ENCODE measurements at regions not wholly inside any gene's neighbourhood (a gene's known extent, or its start where the extent isn't known, plus 50 kb on each side); places are given as distances from the start of the nearest gene placed in this dataset.

GRCh38 chr12:98358144-98358543 is 157.2 kb upstream of the TMPO start:
- peaks cover 2% of the 10 kb centered on the region for H3K4me1 Mint-ChIP-seq (ENCODE audit: low read depth)
- H3K27me3 Mint-ChIP-seq (ENCODE audit: low read depth), result peaks cover 5% of the 10 kb centered on the region
- TF ChIP-seq, protein P1, sequence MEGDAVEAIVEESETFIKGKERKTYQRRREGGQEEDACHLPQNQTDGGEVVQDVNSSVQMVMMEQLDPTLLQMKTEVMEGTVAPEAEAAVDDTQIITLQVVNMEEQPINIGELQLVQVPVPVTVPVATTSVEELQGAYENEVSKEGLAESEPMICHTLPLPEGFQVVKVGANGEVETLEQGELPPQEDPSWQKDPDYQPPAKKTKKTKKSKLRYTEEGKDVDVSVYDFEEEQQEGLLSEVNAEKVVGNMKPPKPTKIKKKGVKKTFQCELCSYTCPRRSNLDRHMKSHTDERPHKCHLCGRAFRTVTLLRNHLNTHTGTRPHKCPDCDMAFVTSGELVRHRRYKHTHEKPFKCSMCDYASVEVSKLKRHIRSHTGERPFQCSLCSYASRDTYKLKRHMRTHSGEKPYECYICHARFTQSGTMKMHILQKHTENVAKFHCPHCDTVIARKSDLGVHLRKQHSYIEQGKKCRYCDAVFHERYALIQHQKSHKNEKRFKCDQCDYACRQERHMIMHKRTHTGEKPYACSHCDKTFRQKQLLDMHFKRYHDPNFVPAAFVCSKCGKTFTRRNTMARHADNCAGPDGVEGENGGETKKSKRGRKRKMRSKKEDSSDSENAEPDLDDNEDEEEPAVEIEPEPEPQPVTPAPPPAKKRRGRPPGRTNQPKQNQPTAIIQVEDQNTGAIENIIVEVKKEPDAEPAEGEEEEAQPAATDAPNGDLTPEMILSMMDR (IDR thresholded peaks at IDR 0.05), result no peak
- no peak overlapping the region for H3K27ac Mint-ChIP-seq (ENCODE audit: unreplicated experiment)
- no peaks in the 10 kb centered on the region for H3K36me3 Mint-ChIP-seq (ENCODE audit: low read depth)
- H3K4me3 Mint-ChIP-seq (ENCODE audit: unreplicated experiment), result no peak overlapping the region
- H3K9me3 Mint-ChIP-seq (ENCODE audit: low read depth), result no peaks in the 10 kb centered on the region
- DNase-seq (ENCODE audit: low spot score), result no peak

- Mint-ChIP-seq H3K9me3 (ENCODE audit: low read depth) (no peaks in the 10 kb centered on the region), H3K27ac (ENCODE audit: unreplicated experiment) (no peak overlapping the region), H3K4me3 (ENCODE audit: unreplicated experiment) (no peak overlapping the region), H3K27me3 (ENCODE audit: low read depth) (peaks cover 12% of the 10 kb centered on the region), H3K36me3 (ENCODE audit: low read depth) (no peaks in the 10 kb centered on the region), H3K4me1 (ENCODE audit: low read depth) (no peaks in the 10 kb centered on the region)
- TF ChIP-seq, protein P1 (IDR thresholded peaks at IDR 0.05), result no peak
- DNase-seq (ENCODE audit: low spot score), result no peak
Observed at GRCh38 chr12:98359856-98360255, 155.5 kb upstream of the TMPO start.

DNA sequence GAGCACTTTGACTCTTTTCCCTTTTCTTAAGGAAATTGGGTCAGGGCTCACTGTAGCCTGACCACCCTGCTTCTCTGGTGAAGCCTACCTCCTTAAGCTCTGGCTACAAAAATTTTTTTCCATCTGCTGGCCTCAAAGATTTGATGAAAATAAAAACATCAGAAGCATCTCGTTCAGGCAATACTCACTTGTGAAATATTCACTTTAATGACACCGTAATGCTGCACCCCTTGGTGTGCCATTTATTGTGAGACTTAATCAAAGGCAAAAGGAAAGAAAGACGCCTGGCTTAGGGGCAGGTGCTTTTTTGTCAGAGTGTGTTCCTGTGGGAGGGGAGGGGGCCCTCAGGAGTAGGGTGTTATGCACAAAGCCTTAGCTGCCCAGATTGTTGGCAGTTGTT is 155.0 kb upstream of the TMPO start:
- no peaks in the 10 kb centered on the region for H3K4me1 Mint-ChIP-seq (ENCODE audit: low read depth)
- H3K9me3 Mint-ChIP-seq (ENCODE audit: low read depth), result no peaks in the 10 kb centered on the region
- H3K27me3 Mint-ChIP-seq (ENCODE audit: low read depth), result peaks cover 12% of the 10 kb centered on the region

DNA sequence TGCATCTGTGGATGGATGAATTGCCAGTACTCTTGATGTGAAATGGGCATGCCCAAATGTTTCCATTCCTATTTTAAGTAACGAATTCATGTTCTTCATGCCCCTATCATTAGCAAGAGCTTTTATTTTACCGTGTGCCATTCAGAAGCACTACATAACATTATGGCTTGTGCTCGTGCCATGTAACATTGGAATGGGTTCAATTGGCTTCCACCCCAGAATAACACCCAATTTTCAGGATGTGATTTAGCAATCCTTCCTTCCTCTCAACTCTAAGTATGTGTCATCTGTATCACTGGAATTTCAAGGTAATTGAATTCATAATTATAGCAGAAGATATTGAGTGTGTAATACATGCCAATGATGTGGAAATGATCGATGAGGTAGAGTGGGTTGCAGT is 145.8 kb upstream of the TMPO start:
- TF ChIP-seq, protein P1 (IDR thresholded peaks at IDR 0.05), result no peak
- Mint-ChIP-seq H3K4me1 (ENCODE audit: low read depth) (no peaks in the 10 kb centered on the region), H3K27me3 (ENCODE audit: low read depth) (peaks cover 7% of the 10 kb centered on the region), H3K36me3 (ENCODE audit: low read depth) (no peaks in the 10 kb centered on the region), H3K4me3 (ENCODE audit: unreplicated experiment) (no peak overlapping the region), H3K9me3 (ENCODE audit: low read depth) (no peaks in the 10 kb centered on the region), H3K27ac (ENCODE audit: unreplicated experiment) (no peak overlapping the region)
- DNase-seq (ENCODE audit: low spot score), result no peak

More for the DNA sequence above, 155.0 kb upstream of the TMPO start:
- no peak for DNase-seq (ENCODE audit: low spot score)
- no peak overlapping the region for H3K27ac Mint-ChIP-seq (ENCODE audit: unreplicated experiment)
- H3K4me3 Mint-ChIP-seq (ENCODE audit: unreplicated experiment), result no peak overlapping the region
- no peaks in the 10 kb centered on the region for H3K36me3 Mint-ChIP-seq (ENCODE audit: low read depth)
- TF ChIP-seq, protein P1 (IDR thresholded peaks at IDR 0.05), result no peak

GRCh38 chr12:98370976-98371375 is 144.4 kb upstream of the TMPO start:
- no peaks in the 10 kb centered on the region for H3K36me3 Mint-ChIP-seq (ENCODE audit: low read depth)
- H3K27ac Mint-ChIP-seq (ENCODE audit: unreplicated experiment), result no peak overlapping the region
- no peaks in the 10 kb centered on the region for H3K9me3 Mint-ChIP-seq (ENCODE audit: low read depth)
- H3K27me3 Mint-ChIP-seq (ENCODE audit: low read depth), result peaks cover 18% of the 10 kb centered on the region
- TF ChIP-seq, protein P1 (IDR thresholded peaks at IDR 0.05), result no peak
- H3K4me3 Mint-ChIP-seq (ENCODE audit: unreplicated experiment), result no peak overlapping the region
- no peaks in the 10 kb centered on the region for H3K4me1 Mint-ChIP-seq (ENCODE audit: low read depth)
- no peak for DNase-seq (ENCODE audit: low spot score)
